Breast epithelium (tissue), 4 donors: ENCODE measurements at regions not wholly inside any gene's neighbourhood (a gene's known extent, or its start where the extent isn't known, plus 50 kb on each side); places are given as distances from the start of the nearest gene placed in this dataset.
A peak's percentile ranks its signal among the peaks of the same experiment; 100 is the strongest.

Source experiments
- DNase-seq, 2 donors: peaks; one replicate each; pipeline ENCODE4 v3.0.0-alpha.2; 2019; ENCODE audit warnings: low spot score in 2 of 2
- H3K27ac ChIP-seq, 2 donors: fragments of 200-600 bp; sonication (generic) in 1 of 2; one replicate each; pipeline ENCODE4 v1.5.1; 2016 to 2019; ENCODE audit warnings: mild to moderate bottlenecking in 1 of 2
- H3K27me3 ChIP-seq, 2 donors: fragments of 200-600 bp; sonication (generic) in 1 of 2; one replicate each; pipeline versions ENCODE4 v1.5.1 to v1.6.0; 2017 to 2019; ENCODE audit warnings: control low read depth in 1 of 2, mild to moderate bottlenecking in 1 of 2
- H3K36me3 ChIP-seq: fragments of 200-600 bp; one replicate; pipeline ENCODE4 v1.5.1; 2019
- H3K4me1 ChIP-seq, 2 donors: fragments of 200-600 bp; sonication (generic); one replicate each; pipeline ENCODE4 v1.5.1; 2016 to 2019; ENCODE audit warnings: control low read depth in 1 of 2
- H3K4me3 ChIP-seq, 3 donors: fragments of 200-600 bp; sonication (generic); 1 replicate in 2 of 3; 2 replicates in 1 of 3; pipeline ENCODE4 v1.5.1; 2016 to 2019; ENCODE audit warnings: mild to moderate bottlenecking in 3 of 3, moderate library complexity in 2 of 3
- H3K9me3 ChIP-seq, 2 donors: fragments of 200-600 bp; sonication (generic) in 1 of 2; one replicate each; pipeline ENCODE4 v1.5.1; 2016 to 2019; ENCODE audit warnings: control low read depth in 1 of 2
- POLR2A ChIP-seq: fragments of 450-650 bp; IDR thresholded peaks from one replicate; pipeline ENCODE4 v1.6.1; 2016; ENCODE audit warnings: antibody characterized with exemption, mild to moderate bottlenecking, moderate library complexity
- POLR2AphosphoS5 ChIP-seq, 3 donors: sonication (generic); formaldehyde crosslinking; IDR thresholded peaks; one replicate each; pipeline ENCODE4 v1.6.1; 2017; ENCODE audit warnings: antibody characterized with exemption in 3 of 3
- intact Hi-C: fragments of 100-400 bp; cut with DNase I; formaldehyde crosslinking; loops from one replicate; pipeline ENCODE4 v1.15.1; 2023; ENCODE audit warnings: low total_unique reads
- TF ChIP-seq, protein P1 (sequence below), 3 donors: fragments of 450-650 bp; IDR thresholded peaks; one replicate each; pipeline ENCODE4 v1.5.1; 2016 to 2017; ENCODE audit warnings: antibody characterized with exemption in 3 of 3, mild to moderate bottlenecking in 3 of 3, moderate library complexity in 3 of 3

DNA sequence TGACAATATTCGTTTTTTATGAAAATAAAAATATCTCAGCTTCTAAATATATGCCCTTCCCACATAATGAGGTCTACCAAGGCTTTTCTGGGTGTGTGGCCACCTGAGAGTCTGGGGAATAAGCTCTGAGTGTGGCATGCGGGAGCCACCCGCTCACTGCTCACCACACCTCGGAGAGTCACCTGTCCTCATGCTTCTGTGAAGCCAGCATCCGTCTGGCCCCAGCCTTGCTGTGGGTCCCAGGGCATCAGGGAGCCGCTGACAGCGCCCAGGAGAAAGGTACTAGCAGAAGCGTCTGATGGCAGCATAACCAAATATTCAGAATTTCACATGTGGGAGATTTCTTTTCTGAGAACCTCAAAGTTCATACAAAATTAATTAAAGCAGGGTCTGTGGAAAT lies 133.2 kb upstream of the IRX4 start:
- H3K9me3 ChIP-seq = no peaks in the 10 kb centered on the region
- H3K4me1 ChIP-seq = no peaks in the 10 kb centered on the region
- intact Hi-C loops = no loop called here
- DNase-seq = no peak
- H3K27me3 ChIP-seq = no peaks in the 10 kb centered on the region
- H3K4me3 ChIP-seq = no peak overlapping the region
- TF ChIP-seq, protein P1, sequence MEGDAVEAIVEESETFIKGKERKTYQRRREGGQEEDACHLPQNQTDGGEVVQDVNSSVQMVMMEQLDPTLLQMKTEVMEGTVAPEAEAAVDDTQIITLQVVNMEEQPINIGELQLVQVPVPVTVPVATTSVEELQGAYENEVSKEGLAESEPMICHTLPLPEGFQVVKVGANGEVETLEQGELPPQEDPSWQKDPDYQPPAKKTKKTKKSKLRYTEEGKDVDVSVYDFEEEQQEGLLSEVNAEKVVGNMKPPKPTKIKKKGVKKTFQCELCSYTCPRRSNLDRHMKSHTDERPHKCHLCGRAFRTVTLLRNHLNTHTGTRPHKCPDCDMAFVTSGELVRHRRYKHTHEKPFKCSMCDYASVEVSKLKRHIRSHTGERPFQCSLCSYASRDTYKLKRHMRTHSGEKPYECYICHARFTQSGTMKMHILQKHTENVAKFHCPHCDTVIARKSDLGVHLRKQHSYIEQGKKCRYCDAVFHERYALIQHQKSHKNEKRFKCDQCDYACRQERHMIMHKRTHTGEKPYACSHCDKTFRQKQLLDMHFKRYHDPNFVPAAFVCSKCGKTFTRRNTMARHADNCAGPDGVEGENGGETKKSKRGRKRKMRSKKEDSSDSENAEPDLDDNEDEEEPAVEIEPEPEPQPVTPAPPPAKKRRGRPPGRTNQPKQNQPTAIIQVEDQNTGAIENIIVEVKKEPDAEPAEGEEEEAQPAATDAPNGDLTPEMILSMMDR (IDR thresholded peaks at IDR 0.05) = no peak
- TF ChIP-seq POLR2A (no peak), POLR2AphosphoS5 (IDR thresholded peaks at IDR 0.05) (no peak)
- H3K27ac ChIP-seq = no peak overlapping the region
- no peaks in the 10 kb centered on the region for H3K36me3 ChIP-seq

DNA sequence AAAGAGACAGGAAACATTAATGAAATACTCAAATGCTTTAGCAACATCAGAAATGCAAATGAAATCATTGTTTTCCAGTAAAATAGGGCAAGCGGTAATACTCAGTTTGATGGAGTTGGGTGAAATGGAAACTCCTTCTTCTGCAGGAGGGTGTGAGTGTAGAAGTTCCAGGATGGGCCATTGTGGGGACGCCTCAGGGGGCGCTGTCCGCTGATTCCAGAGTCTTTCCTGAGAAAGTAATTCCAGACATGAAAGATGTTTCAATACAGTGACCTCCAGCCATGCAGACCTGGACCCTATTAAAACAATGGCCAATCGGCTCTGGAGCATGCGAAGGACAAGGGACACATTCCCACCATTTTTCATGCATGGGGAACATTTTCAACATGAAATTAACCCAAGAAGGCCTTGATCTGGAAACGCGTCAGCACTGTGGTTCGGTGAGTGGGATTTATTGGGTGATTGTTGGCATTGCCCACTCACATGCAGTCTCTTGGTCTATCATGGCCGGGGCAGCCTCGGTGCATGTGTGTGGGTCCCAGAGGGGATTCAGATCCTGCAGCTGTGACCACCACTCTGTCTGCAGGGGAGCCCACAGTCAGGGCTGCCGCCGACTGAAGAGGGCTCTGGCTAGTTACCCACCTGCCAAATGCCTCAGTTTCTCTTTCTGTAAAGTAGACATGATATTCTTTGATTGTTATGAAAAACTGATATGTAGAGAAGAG lies 132.6 kb upstream of the IRX4 start:
- no peak for TF ChIP-seq POLR2A
- TF ChIP-seq, protein P1 (IDR thresholded peaks at IDR 0.05) = no peak
- no peak for TF ChIP-seq POLR2AphosphoS5 (IDR thresholded peaks at IDR 0.05)
- Histone ChIP-seq H3K4me3 (no peak overlapping the region), H3K4me1 (no peaks in the 10 kb centered on the region), H3K27ac (no peak overlapping the region), H3K27me3 (no peaks in the 10 kb centered on the region), H3K9me3 (no peaks in the 10 kb centered on the region), H3K36me3 (no peaks in the 10 kb centered on the region)
- intact Hi-C loops = no loop called here
- DNase-seq = no peak

DNA sequence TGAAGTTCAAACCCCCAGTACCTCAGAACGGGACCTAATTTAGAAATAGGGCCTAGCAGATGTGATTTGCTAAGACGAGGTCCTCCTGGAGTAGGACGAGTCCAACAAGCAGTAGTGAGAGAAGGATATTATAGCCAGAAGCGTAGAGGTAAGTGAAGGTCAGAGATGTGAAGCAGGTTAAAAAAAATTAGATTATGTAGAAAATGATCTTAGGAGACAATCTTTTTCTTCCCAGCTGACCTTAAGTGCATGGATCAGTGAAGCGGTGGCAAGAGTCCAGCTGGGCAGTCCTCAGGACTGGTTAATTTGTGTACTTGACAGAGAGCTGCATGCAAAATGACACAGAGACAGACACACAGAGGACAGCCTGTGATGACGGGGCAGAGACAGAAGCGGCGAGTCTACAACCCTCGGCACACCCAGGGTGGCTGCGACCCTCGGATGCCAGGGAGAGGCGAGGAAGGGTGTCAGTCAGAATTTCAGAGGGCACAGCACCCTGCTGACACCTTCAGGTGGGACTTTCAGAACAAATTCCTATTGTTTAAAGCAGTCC lies 131.4 kb upstream of the IRX4 start:
- H3K36me3 ChIP-seq = no peaks in the 10 kb centered on the region
- intact Hi-C loops = no loop called here
- no peak overlapping the region for H3K4me3 ChIP-seq
- no peaks in the 10 kb centered on the region for H3K27me3 ChIP-seq
- no peaks in the 10 kb centered on the region for H3K4me1 ChIP-seq
- H3K27ac ChIP-seq = no peak overlapping the region
- TF ChIP-seq POLR2A (no peak), POLR2AphosphoS5 (IDR thresholded peaks at IDR 0.05) (no peak)
- TF ChIP-seq, protein P1 (IDR thresholded peaks at IDR 0.05) = no peak
- DNase-seq = no peak
- no peaks in the 10 kb centered on the region for H3K9me3 ChIP-seq

DNA sequence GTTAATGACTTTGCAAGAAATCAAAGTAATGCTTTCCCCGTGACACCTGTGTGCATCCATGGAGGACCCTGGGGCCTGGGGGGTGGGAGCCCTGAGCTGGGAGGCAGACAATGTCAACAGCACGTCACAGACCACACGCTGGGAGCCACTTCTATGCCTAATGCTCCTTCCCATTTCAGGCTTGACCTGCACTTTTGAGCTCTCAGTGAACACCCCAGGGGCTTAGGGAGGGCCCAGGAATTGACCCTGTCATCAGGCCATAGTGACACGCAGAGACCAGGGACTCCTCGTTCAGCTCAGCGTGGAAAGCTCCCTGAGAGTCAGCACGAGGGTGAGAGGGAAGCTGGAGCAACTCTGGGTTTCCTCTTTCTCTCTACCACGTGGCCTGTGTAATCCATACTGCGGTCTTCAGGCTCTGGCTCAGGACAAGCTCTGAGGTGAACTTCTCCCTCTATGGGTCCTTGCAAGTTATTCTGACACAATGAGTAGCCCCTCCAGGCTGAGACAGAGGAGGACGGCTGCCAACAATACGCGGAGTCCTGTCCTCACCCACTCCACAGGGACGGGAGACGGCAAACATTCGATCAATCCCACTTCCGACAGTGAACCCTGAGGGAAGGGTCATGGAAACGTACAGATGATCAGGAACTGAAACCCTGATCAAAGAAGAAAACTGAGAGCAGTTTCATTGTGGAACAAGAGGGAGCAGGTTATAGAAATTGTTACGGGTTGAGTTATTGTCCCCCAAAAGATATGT lies 130.8 kb upstream of the IRX4 start:
- TF ChIP-seq POLR2AphosphoS5 (IDR thresholded peaks at IDR 0.05) (no peak), POLR2A (no peak)
- TF ChIP-seq, protein P1 (IDR thresholded peaks at IDR 0.05) = no peak
- intact Hi-C loops = loop anchor here (2.0 kb wide), 1 partner anchor 107 kb away; no protein-coding TSS in a partner anchor
- Histone ChIP-seq H3K36me3 (no peaks in the 10 kb centered on the region), H3K27me3 (no peaks in the 10 kb centered on the region), H3K27ac (peak overlapping the region in 1 of 2 donors; percentile 48), H3K4me3 (no peak overlapping the region), H3K9me3 (no peaks in the 10 kb centered on the region), H3K4me1 (no peaks in the 10 kb centered on the region)
- DNase-seq = no peak

DNA sequence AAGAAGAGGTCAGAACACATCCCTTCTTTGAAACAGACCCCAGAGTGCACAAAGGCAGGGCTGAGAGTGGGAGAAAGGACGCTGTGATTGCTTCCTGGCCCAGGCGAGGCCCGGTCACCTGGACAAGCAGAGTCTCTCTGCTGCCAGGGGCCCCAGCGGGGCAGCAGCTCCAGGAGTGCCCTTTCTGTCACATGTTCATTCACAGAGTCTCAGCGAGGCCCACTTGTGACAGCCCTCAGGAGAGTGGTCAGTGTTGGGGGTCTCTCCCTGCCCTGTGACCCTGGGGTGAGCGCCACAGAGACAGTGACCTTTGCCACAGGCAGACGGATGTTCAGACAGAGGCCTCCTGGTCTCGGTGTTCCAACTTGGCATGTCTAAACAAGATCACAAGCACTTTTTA lies 130.2 kb upstream of the IRX4 start:
- no peaks in the 10 kb centered on the region for H3K36me3 ChIP-seq
- intact Hi-C loops = loop anchor here (2.0 kb wide), 1 partner anchor 108 kb away; no protein-coding TSS in a partner anchor
- no peaks in the 10 kb centered on the region for H3K27me3 ChIP-seq
- DNase-seq = no peak
- no peak overlapping the region for H3K4me3 ChIP-seq
- TF ChIP-seq, protein P1 (IDR thresholded peaks at IDR 0.05) = no peak
- no peak for TF ChIP-seq POLR2AphosphoS5 (IDR thresholded peaks at IDR 0.05)
- TF ChIP-seq POLR2A = no peak
- no peaks in the 10 kb centered on the region for H3K4me1 ChIP-seq
- no peaks in the 10 kb centered on the region for H3K9me3 ChIP-seq
- peak overlapping the region in 1 of 2 donors; percentile 48 for H3K27ac ChIP-seq
